SK-MEL-5 (cell line): ENCODE measurements at regions not wholly inside any gene's neighbourhood (a gene's known extent, or its start where the extent isn't known, plus 50 kb on each side); places are given as distances from the start of the nearest gene placed in this dataset.
"Not testable (repeated sequence)": the region's sequence is repeated elsewhere in the genome, so short reads cannot be mapped to it uniquely, and the experiment has no call there.

Experiments
- DNase-seq: peaks from one replicate; pipeline ENCODE4 v3.0.0-alpha.2; 2016; ENCODE audit warnings: low read depth, low spot score
- in situ Hi-C: cut with HindIII; loops from 2 replicates; pipeline ENCODE4 v1.10.0; 2016; ENCODE audit warnings: low sequenced_read_pairs, high pct_unique_total_duplicates, low pct_unique_long_range_greater_than_20kb

DNA sequence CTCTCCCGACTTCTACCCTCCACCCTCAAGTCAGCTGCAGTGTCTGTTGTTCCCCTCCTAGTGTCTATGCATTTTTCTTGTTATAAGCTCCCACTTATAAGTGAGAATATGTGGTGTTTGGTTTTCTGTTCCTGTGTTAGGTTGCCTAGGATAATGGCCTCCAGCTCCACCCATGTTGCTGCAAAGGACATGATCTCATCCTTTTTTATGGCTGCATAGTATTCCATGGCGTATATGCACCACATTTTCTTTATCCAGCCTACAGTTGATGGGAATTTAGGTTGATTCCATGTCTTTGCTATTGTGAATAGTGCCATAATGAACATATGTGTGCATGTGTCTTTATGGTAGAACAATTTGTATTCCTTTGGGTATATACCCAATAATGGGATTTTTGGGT lies 80.7 kb downstream of the SPTSSA start:
- DNase-seq, in situ Hi-C loops: not testable (repeated sequence)

DNA sequence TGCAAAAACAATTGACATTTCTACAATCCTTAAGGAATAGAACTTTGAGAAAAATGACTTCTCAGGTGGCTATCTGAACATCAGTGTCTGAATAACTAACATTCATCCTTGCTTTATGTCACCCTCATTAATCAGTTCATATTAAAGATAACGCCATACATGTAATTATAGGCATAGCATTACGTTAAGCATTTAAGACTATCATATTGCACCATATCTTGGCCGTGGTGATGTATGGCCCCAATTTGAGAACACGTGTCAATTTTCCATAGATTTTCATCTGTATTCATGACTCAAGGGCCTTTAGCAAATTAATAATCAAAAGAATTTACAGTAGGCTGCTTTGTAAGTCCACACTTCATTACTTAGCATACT lies 81.6 kb downstream of the SPTSSA start:
- no peak for DNase-seq
- in situ Hi-C loops = no loop called here

DNA sequence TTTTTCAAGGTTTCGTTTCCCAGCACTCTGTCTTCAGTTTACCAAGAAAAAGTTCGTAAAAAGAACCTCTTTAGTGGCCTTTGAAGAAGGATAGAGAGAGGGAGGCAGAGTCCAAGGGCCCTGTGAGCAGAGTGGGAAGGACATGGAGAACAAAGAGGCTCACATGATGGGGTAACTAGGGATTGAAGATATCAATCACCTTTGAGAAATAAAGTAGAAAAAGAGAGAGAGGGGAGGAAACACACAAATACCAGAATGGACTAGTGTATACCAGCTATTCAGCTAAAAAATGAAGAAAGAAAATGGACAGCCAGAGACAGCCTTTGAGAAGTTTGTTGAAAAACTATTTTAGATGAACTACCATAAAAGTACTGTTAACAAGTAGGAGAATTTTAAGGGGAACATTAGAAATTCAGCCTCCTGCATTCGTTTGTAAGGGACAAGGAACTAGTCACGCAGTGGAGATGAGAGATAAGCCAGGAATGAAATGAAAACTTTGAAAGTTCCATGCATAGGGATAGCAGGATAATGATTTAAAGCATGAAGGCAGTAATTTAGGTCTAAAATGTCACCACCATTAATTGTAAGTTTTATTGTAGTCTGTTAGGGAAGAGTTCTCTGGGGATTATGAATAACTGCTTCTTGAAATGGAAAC lies 82.1 kb downstream of the SPTSSA start:
- in situ Hi-C loops = no loop called here
- DNase-seq = no peak

DNA sequence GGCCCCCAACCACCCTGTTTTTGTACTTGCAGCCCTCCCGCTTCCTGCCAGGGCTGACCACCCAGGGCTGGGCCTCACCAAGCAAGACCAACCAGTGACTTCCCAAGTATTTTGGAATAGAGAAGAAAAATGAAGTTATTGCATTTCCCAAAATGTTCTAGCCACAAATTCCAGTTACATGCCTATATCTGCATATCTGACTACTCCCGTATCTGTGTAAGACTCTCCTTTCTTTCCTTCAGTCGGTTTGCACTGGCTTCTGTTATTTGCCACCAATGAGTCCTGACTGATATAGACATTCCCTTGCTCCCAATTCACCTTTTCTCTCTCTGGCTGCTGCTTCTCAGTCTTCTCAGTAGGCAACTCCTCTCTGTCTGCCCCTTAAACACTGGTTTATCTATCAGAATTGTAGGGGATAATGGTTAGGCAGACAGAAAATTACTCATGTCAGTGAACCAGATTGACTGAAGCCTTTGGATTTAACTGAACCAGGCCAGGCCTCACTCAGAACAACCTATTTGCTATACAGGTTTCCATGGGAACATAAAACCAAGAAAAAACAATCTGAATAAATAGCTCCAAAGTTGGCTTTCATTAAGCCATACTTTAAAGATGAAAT lies 85.3 kb downstream of the SPTSSA start:
- DNase-seq = no peak
- in situ Hi-C loops = no loop called here

DNA sequence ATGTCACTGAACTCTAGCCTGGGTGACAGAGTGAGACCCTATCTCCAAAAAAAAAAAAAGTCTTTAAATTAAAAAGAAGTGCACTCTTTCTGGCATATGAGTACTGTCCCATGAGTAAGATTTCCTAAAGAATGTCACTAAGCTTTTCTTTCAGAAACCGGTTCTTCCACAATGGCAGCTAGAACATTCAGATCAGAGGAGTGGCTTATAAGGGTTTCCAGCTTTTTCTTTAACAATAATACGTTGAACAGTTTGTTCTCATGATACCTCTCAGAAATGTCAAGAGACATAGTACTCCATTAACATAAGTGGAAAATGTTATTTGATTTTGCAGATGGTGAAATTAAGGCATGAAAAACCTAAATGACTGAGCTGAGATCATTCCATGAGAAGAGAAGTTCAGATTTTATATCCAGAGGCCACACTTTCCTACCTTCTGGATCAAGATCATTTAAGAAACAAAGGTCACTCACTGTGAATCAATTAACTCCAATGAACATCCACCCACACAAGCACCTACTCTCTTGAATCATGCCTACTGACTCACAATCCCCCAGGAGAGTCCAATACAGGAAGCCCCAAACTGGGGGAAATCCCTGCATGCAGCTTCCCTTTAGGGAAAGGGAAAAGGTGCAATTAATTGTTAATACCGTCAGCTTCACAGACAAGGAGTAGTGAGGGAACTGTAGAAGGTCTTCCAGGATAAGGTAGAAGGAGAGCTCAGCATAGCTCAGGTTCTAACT lies 86.9 kb downstream of the SPTSSA start:
- in situ Hi-C loops = no loop called here
- no peak for DNase-seq

DNA sequence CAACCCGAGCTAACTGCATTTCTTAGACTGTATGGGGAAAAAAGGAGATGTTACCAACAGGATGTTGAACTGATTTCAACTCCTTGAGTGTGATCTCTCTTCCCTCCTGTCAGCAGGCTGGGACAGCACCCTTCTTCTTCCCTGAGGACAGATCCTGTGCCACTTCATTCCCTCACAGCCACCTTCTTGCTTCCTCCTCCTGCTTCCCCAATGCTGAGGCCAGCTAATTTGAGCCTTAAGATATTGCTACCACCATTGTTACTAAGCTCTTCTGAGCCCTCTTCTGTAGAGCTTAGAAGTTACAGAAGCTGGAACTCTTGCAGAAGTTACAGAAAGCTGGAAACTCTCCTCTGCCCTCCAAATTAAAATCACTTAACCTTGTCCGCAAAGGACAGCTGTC lies 88.8 kb downstream of the SPTSSA start:
- no peak for DNase-seq
- in situ Hi-C loops = no loop called here

DNA sequence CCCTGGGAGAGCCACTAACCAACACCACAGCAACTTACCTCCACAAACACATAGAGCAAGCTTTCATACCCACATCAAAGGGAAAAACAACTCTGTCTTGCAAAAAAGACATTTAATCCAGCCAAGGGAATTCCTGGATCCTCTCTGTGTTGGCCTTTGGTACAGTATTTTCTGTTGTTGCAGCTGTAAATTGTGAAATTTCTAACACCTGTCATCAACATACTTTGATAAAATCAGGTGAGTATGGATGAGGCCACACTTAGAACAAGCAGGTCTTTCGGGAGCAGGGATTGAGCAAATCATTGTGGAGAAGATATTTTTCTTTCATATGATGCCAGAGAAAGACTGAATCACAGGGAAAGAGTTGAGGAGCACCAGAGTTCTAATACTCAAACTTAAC lies 89.3 kb downstream of the SPTSSA start:
- in situ Hi-C loops = no loop called here
- no peak for DNase-seq

DNA sequence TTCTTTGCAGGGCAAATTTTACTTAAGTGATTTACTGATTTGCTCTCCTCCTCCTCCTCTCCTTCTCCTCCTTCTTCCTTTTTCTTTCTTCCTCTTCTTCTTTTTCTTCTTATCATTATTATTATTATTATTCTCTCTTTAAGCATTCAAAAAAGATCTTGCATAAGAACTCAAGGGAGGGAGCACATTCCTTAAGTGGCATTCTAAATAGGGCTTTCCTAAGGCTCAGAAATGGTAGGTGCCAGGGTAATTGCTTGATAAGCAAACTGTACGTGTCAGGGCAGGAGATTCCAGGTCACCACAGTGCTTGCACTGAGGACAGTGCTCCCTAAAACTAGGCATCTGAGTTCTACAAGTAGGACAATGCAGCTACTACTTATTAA lies 92.4 kb downstream of the SPTSSA start:
- DNase-seq = no peak
- in situ Hi-C loops = no loop called here

DNA sequence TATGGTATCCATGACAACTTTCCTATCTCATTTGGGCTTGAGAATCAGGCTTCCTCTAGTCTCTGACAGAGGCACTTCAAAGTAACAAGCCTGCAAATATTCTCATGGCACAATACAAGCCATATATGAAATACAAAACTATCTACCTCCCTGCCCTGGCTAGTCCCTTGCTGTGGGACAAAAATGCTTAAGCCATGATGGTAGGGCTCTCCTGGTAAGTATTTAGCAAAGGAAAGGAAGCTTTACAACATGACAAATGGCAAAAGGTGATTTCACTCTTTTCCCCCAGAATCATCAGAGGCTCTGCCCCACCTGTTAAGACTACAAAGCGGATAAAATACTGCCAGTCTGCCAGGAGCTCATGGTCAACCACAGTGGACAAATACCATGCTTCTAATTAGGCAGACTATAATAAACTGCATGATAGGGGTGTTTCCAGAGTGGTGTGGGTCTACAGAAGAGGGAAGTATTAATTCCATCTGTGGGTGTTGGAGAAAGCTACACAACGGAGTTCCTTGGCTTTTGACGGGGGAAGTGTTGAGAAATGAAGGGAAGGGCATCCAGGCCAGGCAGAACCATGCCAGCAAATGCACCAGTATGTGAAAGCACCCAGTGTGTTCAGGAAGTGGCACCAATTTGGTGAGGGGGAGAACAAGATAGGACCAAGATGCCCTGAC lies 92.9 kb downstream of the SPTSSA start:
- in situ Hi-C loops = no loop called here

DNA sequence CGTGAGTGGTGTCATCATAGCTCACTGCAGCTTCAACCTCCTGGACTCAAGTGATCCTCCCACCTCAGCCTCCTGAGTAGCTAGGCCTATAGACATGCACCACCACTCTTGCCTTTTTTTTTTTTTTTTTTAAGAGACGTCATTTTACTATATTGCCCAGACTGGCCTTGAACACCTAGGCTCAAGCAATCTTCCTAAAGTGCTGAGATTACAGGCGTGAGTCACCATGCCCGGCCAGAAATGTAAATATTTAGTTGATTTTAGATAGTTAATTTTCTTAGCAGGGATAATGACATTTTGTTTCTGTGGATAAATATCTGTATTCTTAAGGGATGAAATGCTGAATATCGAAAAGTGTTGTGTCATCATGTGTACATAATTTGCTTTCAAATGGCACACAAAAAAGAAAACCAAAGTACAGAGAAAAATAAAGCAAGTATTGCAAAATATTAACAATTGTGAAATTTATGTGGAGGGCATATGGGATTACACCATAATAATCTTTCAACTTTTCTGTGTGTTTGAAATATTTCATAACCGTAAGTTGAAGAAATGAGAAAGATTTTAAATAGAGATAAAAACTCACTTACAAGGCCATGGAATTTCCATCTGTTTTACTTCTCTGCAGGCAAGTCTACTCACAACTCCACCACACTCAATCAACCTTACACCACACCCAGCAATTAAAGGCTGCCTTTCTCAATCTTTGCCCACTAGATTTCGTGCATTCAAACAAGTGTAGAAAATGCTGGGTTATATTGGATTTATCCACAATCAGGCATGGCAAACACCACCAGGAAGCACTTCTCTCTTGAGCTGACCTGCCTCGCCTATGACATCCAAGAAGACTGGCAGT lies 93.7 kb downstream of the SPTSSA start:
- no peak for DNase-seq
- in situ Hi-C loops = no loop called here

More for the DNA sequence above, 92.9 kb downstream of the SPTSSA start:
- DNase-seq = no peak

DNA sequence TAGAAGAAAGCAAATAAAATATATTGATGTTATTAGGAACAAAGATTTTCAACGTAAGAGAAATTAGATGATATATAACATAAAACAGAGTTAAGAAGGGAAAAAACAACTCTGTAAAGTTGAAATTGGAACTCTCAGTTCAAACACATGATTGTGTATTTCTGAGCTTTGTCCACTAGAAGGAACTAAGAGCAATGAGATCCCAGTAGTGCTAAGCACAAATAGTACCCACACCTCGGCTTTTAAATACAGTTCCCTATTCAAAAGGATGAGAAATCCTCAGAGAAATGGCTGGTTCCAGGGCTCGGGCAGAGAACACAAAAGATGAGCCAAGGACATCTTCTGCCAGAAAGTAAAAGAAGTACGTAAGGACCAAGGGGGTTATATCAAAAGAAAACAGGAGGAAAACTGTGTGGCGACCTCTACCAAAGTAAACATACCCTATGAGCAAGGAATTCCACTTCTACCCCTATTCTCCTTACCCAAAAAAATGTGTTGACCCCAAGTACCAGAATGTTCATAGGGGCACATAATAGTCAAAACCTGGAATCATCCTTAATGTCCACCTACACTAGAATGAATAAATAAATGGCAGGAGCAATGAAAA lies 96.6 kb downstream of the SPTSSA start:
- in situ Hi-C loops = no loop called here
- peak; percentile 56 for DNase-seq

DNA sequence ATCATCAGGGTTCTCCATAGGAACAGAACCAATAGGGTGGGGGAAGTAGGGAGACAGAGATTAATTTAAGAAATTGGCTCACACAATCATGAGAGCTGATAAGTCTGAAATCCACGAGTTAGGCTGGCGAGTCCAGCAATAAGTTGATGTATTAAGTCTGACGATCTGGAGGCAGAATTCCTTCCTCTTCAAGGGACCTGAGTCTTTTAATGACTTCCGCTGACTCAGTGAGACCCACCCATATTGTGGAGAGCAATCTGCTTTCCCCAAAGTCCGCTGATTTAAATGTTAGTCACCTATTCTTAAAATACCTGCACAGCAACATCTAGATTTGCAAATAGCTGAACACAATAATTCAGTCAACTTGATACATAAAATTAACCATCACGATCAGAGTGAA lies 97.8 kb downstream of the SPTSSA start:
- in situ Hi-C loops = no loop called here
- no peak for DNase-seq

DNA sequence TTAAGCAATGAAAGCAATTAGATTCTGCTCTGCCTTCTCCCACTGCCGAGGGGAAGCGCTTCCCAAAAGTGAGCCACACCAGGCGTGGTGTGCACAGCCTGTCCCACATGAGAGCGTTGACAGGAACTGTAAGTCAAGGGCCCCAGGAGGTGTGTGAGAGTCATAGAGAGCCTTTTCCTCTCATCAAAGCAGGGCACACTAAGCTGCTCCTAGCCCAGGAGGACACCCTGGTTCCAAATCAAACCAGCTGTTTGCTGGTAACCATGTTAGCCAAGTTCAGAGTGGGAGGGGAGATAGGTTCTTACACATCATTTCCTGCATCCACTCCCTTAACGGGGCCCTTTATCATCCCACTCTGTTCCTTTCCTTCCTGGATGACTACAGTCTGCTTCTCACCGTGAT lies 98.3 kb downstream of the SPTSSA start:
- no peak for DNase-seq
- in situ Hi-C loops = no loop called here

DNA sequence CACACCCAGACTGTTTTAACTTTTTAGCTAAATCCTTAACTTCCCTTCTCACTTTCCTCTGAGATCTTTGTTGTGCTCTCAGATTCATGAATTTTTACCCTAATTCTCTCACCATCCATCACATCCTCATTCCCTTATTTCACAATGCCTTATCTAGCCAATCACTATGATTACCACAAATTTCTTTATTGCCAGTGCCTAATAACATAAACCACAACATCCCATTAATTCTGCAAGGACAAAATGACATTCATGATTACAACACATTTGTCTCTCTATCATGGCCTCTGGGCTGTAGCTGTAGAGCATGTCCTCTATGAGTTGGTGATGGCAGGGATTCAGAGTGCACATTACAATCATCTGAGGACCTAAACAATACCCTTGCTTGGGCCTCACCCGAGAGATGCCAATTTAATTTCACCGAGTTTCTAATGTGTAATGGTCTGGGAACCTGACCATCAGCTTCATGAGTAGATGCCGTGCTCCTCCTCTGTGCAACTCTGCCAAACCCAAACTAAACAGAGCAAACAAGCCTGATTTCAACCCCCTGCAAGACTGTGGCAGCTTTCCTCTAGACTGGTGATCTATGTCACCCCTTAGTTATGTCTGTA lies 99.3 kb downstream of the SPTSSA start:
- in situ Hi-C loops = no loop called here
- no peak for DNase-seq

DNA sequence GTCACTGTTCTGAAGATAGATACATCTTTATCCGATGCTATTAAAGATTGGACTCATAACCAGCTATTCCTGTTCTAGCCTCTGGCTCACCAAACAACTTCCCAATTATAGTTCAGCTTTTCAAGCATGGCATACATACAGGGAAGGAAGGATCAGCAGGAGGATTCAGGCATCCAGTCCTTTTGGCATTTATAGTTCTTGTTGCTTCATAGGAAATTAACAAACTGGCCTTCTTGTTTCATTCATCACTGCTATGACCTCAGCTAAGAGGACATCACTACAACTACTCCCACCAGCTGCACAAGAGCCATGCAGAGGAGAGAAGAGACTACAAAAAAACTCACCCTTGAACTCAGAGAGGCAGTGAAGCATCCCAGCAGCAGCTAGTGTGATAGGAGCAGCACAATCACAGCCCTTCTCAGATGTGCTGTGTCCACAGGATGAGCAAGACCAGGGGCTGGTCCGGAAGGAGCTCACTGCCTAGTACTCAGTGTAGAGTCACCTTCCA lies 100.5 kb downstream of the SPTSSA start:
- in situ Hi-C loops = no loop called here
- peak; percentile 8 for DNase-seq

DNA sequence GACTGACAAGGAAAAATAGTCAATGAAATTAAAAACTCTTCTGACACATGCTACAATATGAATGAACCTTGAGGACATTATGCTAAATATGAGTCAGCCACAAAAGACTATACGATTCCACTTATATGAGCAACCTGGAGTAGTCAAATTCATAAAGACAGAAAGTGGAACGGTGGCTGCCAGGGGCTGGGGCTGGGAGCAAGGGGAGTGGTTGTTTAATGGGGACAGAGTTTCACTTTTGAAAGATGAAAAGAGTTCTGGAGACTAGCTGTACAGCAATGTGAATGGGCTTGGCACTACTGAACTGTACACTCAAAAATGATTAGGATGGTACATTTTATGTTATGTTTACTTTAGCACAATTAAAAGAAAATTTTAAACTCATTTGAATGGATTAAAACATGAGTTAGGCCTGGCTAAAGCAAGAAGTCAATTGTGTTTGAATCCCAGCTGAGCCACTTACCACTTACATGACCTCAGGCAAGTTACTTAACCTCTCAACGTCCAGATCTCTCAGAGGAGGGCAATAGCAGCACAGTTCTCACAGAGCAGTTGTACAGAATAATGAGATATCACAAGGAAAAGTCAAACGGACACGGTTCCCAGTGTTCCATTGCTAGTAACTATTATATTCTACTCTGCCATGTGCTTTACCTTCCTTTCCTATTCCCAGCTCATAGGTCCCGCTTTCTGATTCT lies 102.5 kb downstream of the SPTSSA start:
- in situ Hi-C loops = no loop called here
- DNase-seq = peak; percentile 76
